Uterus (tissue), 2 donors: ENCODE measurements at regions not wholly inside any gene's neighbourhood (a gene's known extent, or its start where the extent isn't known, plus 50 kb on each side); places are given as distances from the start of the nearest gene placed in this dataset.

Source experiments
- CTCF ChIP-seq, 4 experiments: fragments of 200-600 bp in 2 of 4; fragments of 450-650 bp in 2 of 4; sonication (generic) in 2 of 4; IDR thresholded peaks; one replicate each; pipeline ENCODE4 v1.5.1; 2016 to 2019; ENCODE audit warnings: antibody characterized with exemption in 4 of 4, mild to moderate bottlenecking in 2 of 4, moderate library complexity in 1 of 4
- POLR2A ChIP-seq, 2 donors: fragments of 450-650 bp; IDR thresholded peaks; one replicate each; pipeline ENCODE4 v1.6.1; 2016; ENCODE audit warnings: antibody characterized with exemption in 2 of 2, mild to moderate bottlenecking in 1 of 2, moderate library complexity in 1 of 2

DNA sequence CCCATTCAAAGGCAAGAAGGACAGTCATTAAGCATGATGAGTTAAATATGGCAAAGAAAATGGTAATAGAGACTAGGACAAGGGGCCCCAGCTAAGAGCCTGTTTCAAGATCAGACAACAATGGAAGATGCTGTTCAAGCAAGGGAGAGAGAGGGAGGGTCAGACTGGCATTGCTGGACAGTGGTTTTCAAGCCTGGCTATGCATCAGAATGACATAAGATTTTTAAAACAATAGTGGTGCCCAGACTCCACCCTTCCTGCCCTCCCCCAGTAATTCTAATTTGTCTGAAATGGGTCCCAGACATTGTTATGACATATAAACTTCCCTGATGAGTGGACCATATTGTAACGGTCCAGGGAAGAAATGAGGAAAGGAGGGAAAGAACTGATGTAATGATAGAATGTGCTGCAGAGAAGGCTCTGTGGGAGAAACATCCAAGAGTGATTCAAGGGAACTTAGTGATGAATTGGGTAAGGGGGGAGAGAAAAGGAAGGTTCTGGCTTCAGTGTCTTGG is 112.9 kb upstream of the TRIB2 start:
- TF ChIP-seq CTCF (IDR thresholded peaks at IDR 0.05), result no peak
- TF ChIP-seq POLR2A (IDR thresholded peaks at IDR 0.05), result no peak
